Activated T-cell treated with anti-CD3 and anti-CD28 coated beads, Interleukin-2, amount 50 U/mL, for 24 hours (primary cell): ENCODE measurements at regions not wholly inside any gene's neighbourhood (a gene's known extent, or its start where the extent isn't known, plus 50 kb on each side); places are given as distances from the start of the nearest gene placed in this dataset.

Experiments used
- DNase-seq: peaks from one replicate; pipeline ENCODE4 v3.0.0-alpha.2; 2020
- H3K27ac Mint-ChIP-seq: 2 replicates; pipeline ENCODE4 v1.8.0; 2020; ENCODE audit warnings: mild to moderate bottlenecking, mixed read lengths
- H3K27me3 Mint-ChIP-seq: 2 replicates; pipeline ENCODE4 v1.8.0; 2020; ENCODE audit warnings: mixed read lengths
- H3K36me3 Mint-ChIP-seq: 2 replicates; pipeline ENCODE4 v1.8.0; 2020; ENCODE audit warnings: low read depth, mixed read lengths
- H3K4me1 Mint-ChIP-seq: 2 replicates; pipeline ENCODE4 v1.8.0; 2020; ENCODE audit warnings: low read depth, mixed read lengths
- H3K4me3 Mint-ChIP-seq: 2 replicates; pipeline ENCODE4 v1.8.0; 2020; ENCODE audit warnings: mild to moderate bottlenecking, moderate library complexity, mixed read lengths
- H3K9me3 Mint-ChIP-seq: 2 replicates; pipeline ENCODE4 v1.8.0; 2020; ENCODE audit warnings: mixed read lengths

- Mint-ChIP-seq H3K4me3 (no peak overlapping the region), H3K9me3 (peaks cover 13% of the 10 kb centered on the region), H3K27me3 (no peaks in the 10 kb centered on the region), H3K4me1 (no peaks in the 10 kb centered on the region), H3K27ac (no peak overlapping the region), H3K36me3 (no peaks in the 10 kb centered on the region)
- no peak for DNase-seq
Observed at GRCh38 chr5:165903835-165904234, 2387.6 kb upstream of the WWC1 start.

GRCh38 chr5:165906871-165907270 lies 2384.6 kb upstream of the WWC1 start:
- no peaks in the 10 kb centered on the region for H3K36me3 Mint-ChIP-seq
- no peaks in the 10 kb centered on the region for H3K4me1 Mint-ChIP-seq
- H3K27me3 Mint-ChIP-seq: no peaks in the 10 kb centered on the region
- DNase-seq: no peak
- no peak overlapping the region for H3K27ac Mint-ChIP-seq
- no peak overlapping the region for H3K4me3 Mint-ChIP-seq
- H3K9me3 Mint-ChIP-seq: peaks cover 16% of the 10 kb centered on the region

- H3K4me3 Mint-ChIP-seq: no peak overlapping the region
- no peak for DNase-seq
- no peaks in the 10 kb centered on the region for H3K36me3 Mint-ChIP-seq
- H3K27me3 Mint-ChIP-seq: no peaks in the 10 kb centered on the region
- H3K4me1 Mint-ChIP-seq: no peaks in the 10 kb centered on the region
- peaks cover 15% of the 10 kb centered on the region for H3K9me3 Mint-ChIP-seq
- H3K27ac Mint-ChIP-seq: no peak overlapping the region
Observed at GRCh38 chr5:165913059-165913458, 2378.4 kb upstream of the WWC1 start.

- Mint-ChIP-seq H3K36me3 (no peaks in the 10 kb centered on the region), H3K4me1 (no peaks in the 10 kb centered on the region), H3K27me3 (no peaks in the 10 kb centered on the region), H3K4me3 (no peak overlapping the region), H3K9me3 (peaks cover 9% of the 10 kb centered on the region), H3K27ac (no peak overlapping the region)
- no peak for DNase-seq
Observed at GRCh38 chr5:165914456-165914855, 2377.0 kb upstream of the WWC1 start.

- Mint-ChIP-seq H3K9me3 (peaks cover 2% of the 10 kb centered on the region), H3K36me3 (no peaks in the 10 kb centered on the region), H3K27me3 (no peaks in the 10 kb centered on the region), H3K4me1 (no peaks in the 10 kb centered on the region), H3K4me3 (no peak overlapping the region), H3K27ac (no peak overlapping the region)
- no peak for DNase-seq
Observed at GRCh38 chr5:165919196-165919595, 2372.2 kb upstream of the WWC1 start.

- peaks cover 2% of the 10 kb centered on the region for H3K9me3 Mint-ChIP-seq
- H3K4me3 Mint-ChIP-seq: no peak overlapping the region
- DNase-seq: no peak
- no peaks in the 10 kb centered on the region for H3K27me3 Mint-ChIP-seq
- H3K36me3 Mint-ChIP-seq: no peaks in the 10 kb centered on the region
- H3K27ac Mint-ChIP-seq: no peak overlapping the region
- H3K4me1 Mint-ChIP-seq: no peaks in the 10 kb centered on the region
Observed at GRCh38 chr5:165920655-165921054, 2370.8 kb upstream of the WWC1 start.

GRCh38 chr5:165928971-165929370 lies 2362.5 kb upstream of the WWC1 start:
- no peaks in the 10 kb centered on the region for H3K27me3 Mint-ChIP-seq

GRCh38 chr5:165940541-165940940 lies 2350.9 kb upstream of the WWC1 start:
- no peak for DNase-seq
- no peak overlapping the region for H3K27ac Mint-ChIP-seq
- no peaks in the 10 kb centered on the region for H3K27me3 Mint-ChIP-seq
- peaks cover 13% of the 10 kb centered on the region for H3K9me3 Mint-ChIP-seq
- H3K36me3 Mint-ChIP-seq: no peaks in the 10 kb centered on the region
- H3K4me3 Mint-ChIP-seq: no peak overlapping the region
- no peaks in the 10 kb centered on the region for H3K4me1 Mint-ChIP-seq

More at GRCh38 chr5:165928971-165929370, 2362.5 kb upstream of the WWC1 start:
- no peaks in the 10 kb centered on the region for H3K4me1 Mint-ChIP-seq
- no peak overlapping the region for H3K4me3 Mint-ChIP-seq
- no peak for DNase-seq
- H3K36me3 Mint-ChIP-seq: no peaks in the 10 kb centered on the region
- peaks cover 24% of the 10 kb centered on the region for H3K9me3 Mint-ChIP-seq
- H3K27ac Mint-ChIP-seq: no peak overlapping the region

- Mint-ChIP-seq H3K27ac (no peak overlapping the region), H3K36me3 (no peaks in the 10 kb centered on the region), H3K9me3 (peaks cover 14% of the 10 kb centered on the region), H3K4me1 (no peaks in the 10 kb centered on the region), H3K4me3 (no peak overlapping the region), H3K27me3 (no peaks in the 10 kb centered on the region)
- DNase-seq: no peak
Observed at GRCh38 chr5:165956854-165957253, 2334.6 kb upstream of the WWC1 start.

- Mint-ChIP-seq H3K36me3 (no peaks in the 10 kb centered on the region), H3K27ac (no peak overlapping the region), H3K27me3 (no peaks in the 10 kb centered on the region), H3K4me1 (no peaks in the 10 kb centered on the region), H3K9me3 (peaks cover 16% of the 10 kb centered on the region), H3K4me3 (no peak overlapping the region)
- DNase-seq: no peak
Observed at GRCh38 chr5:165981671-165982070, 2309.8 kb upstream of the WWC1 start.

- Mint-ChIP-seq H3K4me3 (no peak overlapping the region), H3K36me3 (no peaks in the 10 kb centered on the region), H3K4me1 (no peaks in the 10 kb centered on the region), H3K9me3 (peaks cover 29% of the 10 kb centered on the region), H3K27ac (no peak overlapping the region), H3K27me3 (no peaks in the 10 kb centered on the region)
- no peak for DNase-seq
Observed at GRCh38 chr5:165996201-165996875, 2295.1 kb upstream of the WWC1 start.

- H3K27ac Mint-ChIP-seq: no peak overlapping the region
- H3K9me3 Mint-ChIP-seq: peaks cover 19% of the 10 kb centered on the region
- H3K4me1 Mint-ChIP-seq: no peaks in the 10 kb centered on the region
Observed at GRCh38 chr5:165999693-166000320, 2291.6 kb upstream of the WWC1 start.

GRCh38 chr5:166004006-166004405 lies 2287.4 kb upstream of the WWC1 start:
- Mint-ChIP-seq H3K36me3 (no peaks in the 10 kb centered on the region), H3K4me3 (no peak overlapping the region), H3K9me3 (peaks cover 7% of the 10 kb centered on the region), H3K27me3 (no peaks in the 10 kb centered on the region), H3K4me1 (no peaks in the 10 kb centered on the region), H3K27ac (no peak overlapping the region)
- no peak for DNase-seq

More at GRCh38 chr5:165999693-166000320, 2291.6 kb upstream of the WWC1 start:
- Mint-ChIP-seq H3K4me3 (no peak overlapping the region), H3K27me3 (no peaks in the 10 kb centered on the region), H3K36me3 (no peaks in the 10 kb centered on the region)
- no peak for DNase-seq

- H3K36me3 Mint-ChIP-seq: no peaks in the 10 kb centered on the region
- no peak for DNase-seq
- H3K4me3 Mint-ChIP-seq: no peak overlapping the region
- no peaks in the 10 kb centered on the region for H3K4me1 Mint-ChIP-seq
- H3K27me3 Mint-ChIP-seq: no peaks in the 10 kb centered on the region
- H3K9me3 Mint-ChIP-seq: peaks cover 15% of the 10 kb centered on the region
- no peak overlapping the region for H3K27ac Mint-ChIP-seq
Observed at GRCh38 chr5:166013415-166013814, 2278.0 kb upstream of the WWC1 start.

- Mint-ChIP-seq H3K4me3 (no peak overlapping the region), H3K27me3 (no peaks in the 10 kb centered on the region), H3K36me3 (no peaks in the 10 kb centered on the region), H3K27ac (no peak overlapping the region), H3K4me1 (no peaks in the 10 kb centered on the region), H3K9me3 (peaks cover 16% of the 10 kb centered on the region)
- no peak for DNase-seq
Observed at GRCh38 chr5:166014256-166014655, 2277.2 kb upstream of the WWC1 start.
